Endothelial cell (in vitro differentiated cells): ENCODE measurements at regions not wholly inside any gene's neighbourhood (a gene's known extent, or its start where the extent isn't known, plus 50 kb on each side); places are given as distances from the start of the nearest gene placed in this dataset.

Source experiments
- DNase-seq: peaks from one replicate; pipeline ENCODE4 v3.0.0; 2021; ENCODE audit warnings: low spot score
- H3K27ac Mint-ChIP-seq: one replicate; pipeline ENCODE4 v1.8.0; 2021; ENCODE audit warnings: mixed read lengths, inconsistent platforms; ENCODE audit not compliant: unreplicated experiment
- H3K27me3 Mint-ChIP-seq: one replicate; pipeline ENCODE4 v1.8.0; 2021; ENCODE audit warnings: mild to moderate bottlenecking, moderate library complexity, mixed read lengths, inconsistent platforms; ENCODE audit not compliant: unreplicated experiment
- H3K36me3 Mint-ChIP-seq: one replicate; pipeline ENCODE4 v1.8.0; 2021; ENCODE audit warnings: mild to moderate bottlenecking, low read depth, mixed read lengths, inconsistent platforms; ENCODE audit not compliant: unreplicated experiment
- H3K4me1 Mint-ChIP-seq: one replicate; pipeline ENCODE4 v1.8.0; 2021; ENCODE audit warnings: mild to moderate bottlenecking, mixed read lengths, inconsistent platforms; ENCODE audit not compliant: unreplicated experiment
- H3K4me3 Mint-ChIP-seq: one replicate; pipeline ENCODE4 v1.8.0; 2021; ENCODE audit warnings: mild to moderate bottlenecking, mixed read lengths, inconsistent platforms; ENCODE audit not compliant: unreplicated experiment
- H3K9me3 Mint-ChIP-seq: one replicate; pipeline ENCODE4 v1.8.0; 2021; ENCODE audit warnings: mixed read lengths, inconsistent platforms; ENCODE audit not compliant: unreplicated experiment
- CTCF ChIP-seq: fragments of 200-600 bp; sonication (generic); IDR thresholded peaks from one replicate; pipeline ENCODE4 v1.5.0; 2021; ENCODE audit warnings: antibody characterized with exemption; ENCODE audit not compliant: unreplicated experiment

DNA sequence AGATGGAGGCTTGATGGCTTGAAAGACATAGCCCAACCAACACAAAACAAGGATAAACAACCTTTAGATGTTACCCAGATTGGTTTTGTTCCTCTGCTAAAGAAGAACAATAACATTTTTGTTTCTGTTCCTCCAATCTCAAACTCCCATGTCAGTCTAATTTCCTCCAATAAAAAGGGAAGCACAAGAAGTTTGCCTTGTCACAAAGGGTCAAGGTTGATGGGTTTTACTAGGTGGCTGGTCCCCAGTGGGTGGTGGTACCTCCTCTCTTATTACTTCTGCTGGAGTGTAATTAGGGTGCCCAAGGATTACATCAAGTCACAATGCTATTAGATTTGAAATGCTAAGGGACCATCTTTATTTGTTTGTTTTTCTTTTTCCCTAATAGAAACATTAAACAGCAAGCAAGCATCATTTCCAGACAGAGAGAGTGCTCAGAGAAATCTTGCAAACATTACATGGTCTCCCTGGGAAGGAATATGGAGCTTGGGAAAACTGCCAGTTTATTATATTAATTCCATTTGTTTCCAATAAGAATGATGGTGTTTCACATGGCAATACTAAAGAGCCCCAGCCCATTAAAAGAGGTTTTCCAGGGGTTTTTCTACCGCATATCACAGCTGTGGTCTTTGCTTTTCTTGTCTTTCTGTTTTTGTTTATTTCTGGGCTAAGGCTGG is 78.3 kb upstream of the AOAH start:
- Mint-ChIP-seq H3K27ac (no peak overlapping the region), H3K9me3 (no peaks in the 10 kb centered on the region), H3K4me3 (no peak overlapping the region), H3K36me3 (no peaks in the 10 kb centered on the region), H3K4me1 (no peaks in the 10 kb centered on the region), H3K27me3 (peaks cover 3% of the 10 kb centered on the region)
- no peak for DNase-seq
- no peak for TF ChIP-seq CTCF

DNA sequence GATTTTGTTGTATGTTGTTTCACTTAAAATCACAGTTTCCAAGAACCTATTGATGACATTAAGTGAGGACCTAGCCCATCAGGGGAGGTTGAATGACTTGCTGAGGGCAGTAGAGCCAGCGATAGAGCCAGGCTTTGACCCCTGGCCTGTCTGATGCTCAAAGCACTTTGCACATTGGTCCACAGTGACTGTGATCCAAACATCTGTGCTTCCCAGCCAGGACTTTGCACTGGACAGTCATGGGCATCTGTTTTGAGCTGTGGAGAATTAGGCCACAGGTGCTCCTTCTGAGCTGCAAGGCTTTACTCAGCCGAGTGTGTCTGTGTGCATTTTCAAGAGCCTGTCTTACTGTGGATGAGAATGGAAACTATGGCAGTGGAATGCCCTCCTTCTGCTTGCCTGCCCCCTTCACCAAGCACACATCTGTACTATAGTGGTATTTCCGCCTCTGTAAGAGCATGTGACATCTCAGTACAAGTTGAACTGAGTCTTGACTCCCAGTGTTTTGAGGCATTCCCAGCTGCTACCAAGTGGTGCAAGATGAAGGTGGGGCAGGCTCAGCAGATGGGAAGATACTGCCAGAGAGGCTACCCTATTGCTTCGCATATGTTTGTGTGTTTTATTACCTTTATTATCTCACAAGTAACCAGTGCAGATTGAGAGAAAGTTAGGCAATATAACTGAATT is 72.7 kb upstream of the AOAH start:
- H3K27me3 Mint-ChIP-seq = peaks cover 2% of the 10 kb centered on the region
- no peak for DNase-seq
- H3K9me3 Mint-ChIP-seq = no peaks in the 10 kb centered on the region
- H3K4me1 Mint-ChIP-seq = no peaks in the 10 kb centered on the region
- no peak overlapping the region for H3K4me3 Mint-ChIP-seq
- no peaks in the 10 kb centered on the region for H3K36me3 Mint-ChIP-seq
- no peak for TF ChIP-seq CTCF
- no peak overlapping the region for H3K27ac Mint-ChIP-seq

GRCh38 chr7:36795451-36796021 is 71.2 kb upstream of the AOAH start:
- Mint-ChIP-seq H3K4me3 (no peak overlapping the region), H3K4me1 (no peaks in the 10 kb centered on the region), H3K36me3 (no peaks in the 10 kb centered on the region), H3K27ac (no peak overlapping the region), H3K9me3 (no peaks in the 10 kb centered on the region), H3K27me3 (peaks cover 4% of the 10 kb centered on the region)
- no peak for TF ChIP-seq CTCF
- DNase-seq = no peak

DNA sequence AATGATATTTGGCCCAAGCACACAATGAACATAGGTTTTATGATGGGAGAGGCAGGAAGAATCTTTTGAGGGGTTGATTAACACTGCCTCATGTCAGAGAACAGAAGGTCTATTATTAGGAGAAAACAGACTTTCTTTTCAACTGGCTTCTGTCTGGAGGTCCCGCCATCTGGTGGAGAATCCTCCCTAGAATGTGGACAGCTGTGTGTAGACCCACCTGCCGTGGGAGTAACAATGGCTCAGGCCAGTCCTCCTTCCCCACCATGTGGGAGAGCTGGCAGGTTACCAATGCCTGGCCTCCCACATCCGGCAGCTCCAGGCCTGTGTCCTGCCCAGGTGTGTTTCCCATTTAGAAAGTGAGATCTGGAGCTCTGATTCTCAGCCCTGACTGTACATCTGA is 70.4 kb upstream of the AOAH start:
- peaks cover 6% of the 10 kb centered on the region for H3K4me1 Mint-ChIP-seq
- TF ChIP-seq CTCF = no peak
- no peak overlapping the region for H3K27ac Mint-ChIP-seq
- DNase-seq = no peak
- no peaks in the 10 kb centered on the region for H3K36me3 Mint-ChIP-seq
- peaks cover 4% of the 10 kb centered on the region for H3K27me3 Mint-ChIP-seq
- H3K9me3 Mint-ChIP-seq = no peaks in the 10 kb centered on the region
- H3K4me3 Mint-ChIP-seq = no peak overlapping the region

DNA sequence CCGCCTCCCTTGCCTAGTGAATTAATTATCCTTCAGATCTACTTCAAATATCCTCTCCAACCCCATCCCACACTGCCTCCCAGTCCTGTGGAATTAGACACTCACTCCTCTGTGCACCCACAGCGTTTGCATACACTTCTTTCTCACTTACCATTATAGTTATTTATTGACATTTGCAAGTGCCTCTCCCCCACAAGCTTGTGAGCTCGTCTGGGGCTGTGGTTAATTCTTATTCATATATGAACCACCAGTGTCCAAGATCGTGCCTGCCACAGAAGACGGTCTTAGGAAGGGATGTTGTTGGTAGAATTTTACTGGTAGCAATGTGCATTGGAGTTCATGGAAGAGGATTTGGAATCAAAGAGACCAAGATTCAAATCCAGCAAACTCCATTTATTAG is 68.1 kb upstream of the AOAH start:
- H3K4me1 Mint-ChIP-seq = peaks cover 16% of the 10 kb centered on the region
- no peaks in the 10 kb centered on the region for H3K36me3 Mint-ChIP-seq
- TF ChIP-seq CTCF = no peak
- no peaks in the 10 kb centered on the region for H3K9me3 Mint-ChIP-seq
- no peak overlapping the region for H3K27ac Mint-ChIP-seq
- DNase-seq = no peak
- H3K27me3 Mint-ChIP-seq = peaks cover 4% of the 10 kb centered on the region
- no peak overlapping the region for H3K4me3 Mint-ChIP-seq
